Endodermal cell (in vitro differentiated cells): ENCODE measurements at regions not wholly inside any gene's neighbourhood (a gene's known extent, or its start where the extent isn't known, plus 50 kb on each side); places are given as distances from the start of the nearest gene placed in this dataset.

Experiments used
- DNase-seq: peaks from one replicate; pipeline ENCODE4 v3.0.0-alpha.2; 2017
- H3K27ac ChIP-seq: 2 replicates; pipeline ENCODE4 v1.5.1; 2013; ENCODE audit warnings: mild to moderate bottlenecking, low read depth, low read length, moderate library complexity
- H3K27me3 ChIP-seq: 2 replicates; pipeline ENCODE4 v1.6.1; 2013; ENCODE audit warnings: mild to moderate bottlenecking, low read length, moderate library complexity; ENCODE audit not compliant: insufficient read depth, control insufficient read depth, poor library complexity, severe bottlenecking
- H3K36me3 ChIP-seq: 2 replicates; pipeline ENCODE4 v1.7.0; 2013; ENCODE audit warnings: mild to moderate bottlenecking, low read length, moderate library complexity; ENCODE audit not compliant: control insufficient read depth, insufficient read depth
- H3K4me1 ChIP-seq: one replicate; pipeline ENCODE4 v1.7.0; 2013; ENCODE audit warnings: low read length; ENCODE audit not compliant: control insufficient read depth, insufficient read depth
- H3K4me3 ChIP-seq: 2 replicates; pipeline ENCODE4 v1.5.1; 2013; ENCODE audit warnings: mild to moderate bottlenecking, low read length, moderate library complexity
- H3K9ac ChIP-seq: 2 replicates; pipeline ENCODE4 v1.6.1; 2013; ENCODE audit warnings: mild to moderate bottlenecking, low read length, moderate library complexity; ENCODE audit not compliant: poor library complexity, severe bottlenecking; ENCODE audit errors: extremely low read depth
- H3K9me3 ChIP-seq: 2 replicates; pipeline ENCODE4 v1.6.1; 2013; ENCODE audit warnings: mild to moderate bottlenecking, low read length, moderate library complexity; ENCODE audit not compliant: control insufficient read depth
- H3K27ac Mint-ChIP-seq: 2 replicates; pipeline ENCODE4 v1.8.0; 2020; ENCODE audit warnings: mixed read lengths
- H3K27me3 Mint-ChIP-seq: 2 replicates; pipeline ENCODE4 v1.8.0; 2021; ENCODE audit warnings: mild to moderate bottlenecking, mixed read lengths; ENCODE audit not compliant: insufficient read depth
- H3K36me3 Mint-ChIP-seq: 2 replicates; pipeline ENCODE4 v1.8.0; 2020; ENCODE audit warnings: low read depth, mixed read lengths
- H3K4me1 Mint-ChIP-seq: 2 replicates; pipeline ENCODE4 v1.8.0; 2020; ENCODE audit warnings: mixed read lengths
- H3K4me3 Mint-ChIP-seq: 2 replicates; pipeline ENCODE4 v1.8.0; 2020; ENCODE audit warnings: mild to moderate bottlenecking, moderate library complexity, mixed read lengths
- H3K9me3 Mint-ChIP-seq: 2 replicates; pipeline ENCODE4 v1.8.0; 2020; ENCODE audit warnings: mild to moderate bottlenecking, mixed read lengths
- WGBS, 2 experiments: methylation state at CpG; one replicate each; pipeline versions ENCODE4 v1.1.5 to v1.1.7; 2013; ENCODE audit warnings: missing lambda C conversion rate in 2 of 2, mixed read lengths in 1 of 2; ENCODE audit not compliant: insufficient coverage in 1 of 2, insufficient read length in 1 of 2; 5-methylcytosine and 5-hydroxymethylcytosine counted together
- TF ChIP-seq, protein P1 (sequence below): fragments of 200-600 bp; sonication (generic); conservative IDR thresholded peaks from 2 replicates; pipeline ENCODE4 v1.5.0; 2021; ENCODE audit warnings: antibody characterized with exemption, mild to moderate bottlenecking

DNA sequence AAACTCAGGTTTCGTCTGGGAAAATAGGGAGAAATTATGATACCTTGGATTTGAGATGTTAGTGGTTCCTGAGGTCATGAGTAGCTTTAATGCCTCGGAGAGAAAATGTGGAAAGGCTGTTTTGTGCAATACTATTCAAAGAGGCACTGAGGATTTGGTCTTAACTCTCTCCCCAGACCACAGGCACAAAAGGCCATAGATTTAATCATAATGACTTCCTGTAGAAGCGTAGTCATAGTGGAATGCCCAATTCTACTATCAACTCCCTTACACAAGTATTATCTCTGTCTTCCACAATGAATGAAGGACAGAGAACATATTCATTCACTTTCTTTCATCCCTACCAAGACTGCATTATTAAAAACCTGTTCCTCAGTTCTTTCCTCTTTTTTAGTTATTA, 153.0 kb upstream of the FTMT start:
- WGBS, 2 experiments: 90 to 100% methylated on average over 2 to 3 of the region's 3 CpGs
- Mint-ChIP-seq H3K36me3 (no peaks in the 10 kb centered on the region), H3K27me3 (no peaks in the 10 kb centered on the region), H3K4me3 (no peak overlapping the region), H3K9me3 (no peaks in the 10 kb centered on the region), H3K27ac (no peak overlapping the region), H3K4me1 (peaks cover 4% of the 10 kb centered on the region)
- DNase-seq: no peak
- H3K4me3 ChIP-seq: no peak overlapping the region
- H3K9ac ChIP-seq: no peak overlapping the region
- no peaks in the 10 kb centered on the region for H3K9me3 ChIP-seq
- no peaks in the 10 kb centered on the region for H3K36me3 ChIP-seq
- H3K27ac ChIP-seq: no peak overlapping the region
- TF ChIP-seq, protein P1, sequence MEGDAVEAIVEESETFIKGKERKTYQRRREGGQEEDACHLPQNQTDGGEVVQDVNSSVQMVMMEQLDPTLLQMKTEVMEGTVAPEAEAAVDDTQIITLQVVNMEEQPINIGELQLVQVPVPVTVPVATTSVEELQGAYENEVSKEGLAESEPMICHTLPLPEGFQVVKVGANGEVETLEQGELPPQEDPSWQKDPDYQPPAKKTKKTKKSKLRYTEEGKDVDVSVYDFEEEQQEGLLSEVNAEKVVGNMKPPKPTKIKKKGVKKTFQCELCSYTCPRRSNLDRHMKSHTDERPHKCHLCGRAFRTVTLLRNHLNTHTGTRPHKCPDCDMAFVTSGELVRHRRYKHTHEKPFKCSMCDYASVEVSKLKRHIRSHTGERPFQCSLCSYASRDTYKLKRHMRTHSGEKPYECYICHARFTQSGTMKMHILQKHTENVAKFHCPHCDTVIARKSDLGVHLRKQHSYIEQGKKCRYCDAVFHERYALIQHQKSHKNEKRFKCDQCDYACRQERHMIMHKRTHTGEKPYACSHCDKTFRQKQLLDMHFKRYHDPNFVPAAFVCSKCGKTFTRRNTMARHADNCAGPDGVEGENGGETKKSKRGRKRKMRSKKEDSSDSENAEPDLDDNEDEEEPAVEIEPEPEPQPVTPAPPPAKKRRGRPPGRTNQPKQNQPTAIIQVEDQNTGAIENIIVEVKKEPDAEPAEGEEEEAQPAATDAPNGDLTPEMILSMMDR: no peak
- H3K27me3 ChIP-seq: no peaks in the 10 kb centered on the region
- H3K4me1 ChIP-seq: no peaks in the 10 kb centered on the region

DNA sequence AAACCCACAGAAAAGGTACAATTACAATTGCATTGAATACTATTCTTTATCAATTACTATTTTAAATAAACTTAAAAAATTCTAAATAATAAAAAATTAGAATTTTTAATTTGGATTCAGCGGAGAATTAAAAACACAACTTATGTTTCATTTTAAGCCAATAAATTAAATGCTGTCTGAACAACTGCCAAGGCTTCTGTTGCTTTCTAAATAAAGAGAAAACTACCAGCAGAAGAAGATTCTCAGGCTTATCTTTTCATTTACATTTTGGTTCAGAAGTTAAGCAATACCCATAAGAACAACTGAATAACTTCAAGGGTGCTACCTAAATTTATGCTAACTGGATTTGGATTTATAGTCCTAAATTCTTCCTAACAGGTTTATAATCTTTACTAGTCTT, 150.0 kb upstream of the FTMT start:
- DNase-seq: no peak
- TF ChIP-seq, protein P1: no peak
- 100% methylated on average over 1 of the region's 1 CpG; no CpG with 5 or more reads in 1 of the 2 experiments for WGBS, 2 experiments
- H3K9me3 ChIP-seq: no peaks in the 10 kb centered on the region
- Mint-ChIP-seq H3K36me3 (no peaks in the 10 kb centered on the region), H3K4me3 (no peak overlapping the region), H3K9me3 (no peaks in the 10 kb centered on the region), H3K27ac (no peak overlapping the region), H3K4me1 (no peaks in the 10 kb centered on the region), H3K27me3 (no peaks in the 10 kb centered on the region)
- H3K9ac ChIP-seq: no peak overlapping the region
- no peaks in the 10 kb centered on the region for H3K27me3 ChIP-seq
- H3K27ac ChIP-seq: no peak overlapping the region
- H3K36me3 ChIP-seq: no peaks in the 10 kb centered on the region
- no peaks in the 10 kb centered on the region for H3K4me1 ChIP-seq
- no peak overlapping the region for H3K4me3 ChIP-seq

DNA sequence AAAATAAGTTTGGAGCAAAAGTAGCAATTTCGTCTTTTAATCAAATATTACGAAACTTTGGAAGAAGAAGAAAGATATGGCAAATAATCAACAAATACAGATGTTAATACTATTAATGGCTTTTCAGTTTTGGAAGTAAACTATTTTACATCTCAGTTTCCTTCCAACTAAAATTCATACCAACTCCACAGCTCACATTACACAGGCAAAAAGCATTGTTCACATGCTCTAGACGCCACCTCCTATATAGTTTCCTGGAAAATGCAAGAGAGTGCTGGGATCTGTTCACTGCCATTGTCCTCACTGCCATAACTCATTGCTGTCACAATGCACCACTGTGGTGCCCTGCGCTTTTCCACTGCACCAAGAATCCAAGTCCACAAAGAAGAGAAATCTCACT, 149.0 kb upstream of the FTMT start:
- Mint-ChIP-seq H3K9me3 (no peaks in the 10 kb centered on the region), H3K27me3 (no peaks in the 10 kb centered on the region), H3K27ac (no peak overlapping the region), H3K4me3 (no peak overlapping the region), H3K4me1 (no peaks in the 10 kb centered on the region), H3K36me3 (no peaks in the 10 kb centered on the region)
- no peak overlapping the region for H3K9ac ChIP-seq
- H3K4me1 ChIP-seq: no peaks in the 10 kb centered on the region
- no peak for DNase-seq
- 83 to 96% methylated on average over 2 of the region's 4 CpGs for WGBS, 2 experiments
- no peaks in the 10 kb centered on the region for H3K27me3 ChIP-seq
- H3K36me3 ChIP-seq: no peaks in the 10 kb centered on the region
- H3K27ac ChIP-seq: peak overlapping the region; percentile 6
- no peak overlapping the region for H3K4me3 ChIP-seq
- TF ChIP-seq, protein P1: no peak
- H3K9me3 ChIP-seq: no peaks in the 10 kb centered on the region
